HL-60 (cell line): ENCODE measurements at regions not wholly inside any gene's neighbourhood (a gene's known extent, or its start where the extent isn't known, plus 50 kb on each side); places are given as distances from the start of the nearest gene placed in this dataset.

Experiments
- POLR2AphosphoS5 ChIP-seq: IDR thresholded peaks from 2 replicates; pipeline ENCODE4 v1.6.1; 2012; ENCODE audit warnings: low read depth
- TF ChIP-seq, protein P1 (sequence below): IDR thresholded peaks from one replicate; pipeline ENCODE4 v1.5.1; 2011; ENCODE audit warnings: low read length, control low read depth, inconsistent platforms; ENCODE audit not compliant: insufficient read depth

- TF ChIP-seq, protein P1, sequence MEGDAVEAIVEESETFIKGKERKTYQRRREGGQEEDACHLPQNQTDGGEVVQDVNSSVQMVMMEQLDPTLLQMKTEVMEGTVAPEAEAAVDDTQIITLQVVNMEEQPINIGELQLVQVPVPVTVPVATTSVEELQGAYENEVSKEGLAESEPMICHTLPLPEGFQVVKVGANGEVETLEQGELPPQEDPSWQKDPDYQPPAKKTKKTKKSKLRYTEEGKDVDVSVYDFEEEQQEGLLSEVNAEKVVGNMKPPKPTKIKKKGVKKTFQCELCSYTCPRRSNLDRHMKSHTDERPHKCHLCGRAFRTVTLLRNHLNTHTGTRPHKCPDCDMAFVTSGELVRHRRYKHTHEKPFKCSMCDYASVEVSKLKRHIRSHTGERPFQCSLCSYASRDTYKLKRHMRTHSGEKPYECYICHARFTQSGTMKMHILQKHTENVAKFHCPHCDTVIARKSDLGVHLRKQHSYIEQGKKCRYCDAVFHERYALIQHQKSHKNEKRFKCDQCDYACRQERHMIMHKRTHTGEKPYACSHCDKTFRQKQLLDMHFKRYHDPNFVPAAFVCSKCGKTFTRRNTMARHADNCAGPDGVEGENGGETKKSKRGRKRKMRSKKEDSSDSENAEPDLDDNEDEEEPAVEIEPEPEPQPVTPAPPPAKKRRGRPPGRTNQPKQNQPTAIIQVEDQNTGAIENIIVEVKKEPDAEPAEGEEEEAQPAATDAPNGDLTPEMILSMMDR: no peak
- no peak for TF ChIP-seq POLR2AphosphoS5
Observed at GRCh38 chr18:71107244-71107643, 818.4 kb downstream of the SOCS6 start.
